PC-9 (cell line): ENCODE measurements at regions not wholly inside any gene's neighbourhood (a gene's known extent, or its start where the extent isn't known, plus 50 kb on each side); places are given as distances from the start of the nearest gene placed in this dataset.

Experiments
- CTCF ChIP-seq: fragments of 200-600 bp; sonication (generic); conservative IDR thresholded peaks from 2 replicates; pipeline ENCODE4 v1.6.1; 2017; ENCODE audit warnings: mixed run types, antibody characterized with exemption, mild to moderate bottlenecking, moderate library complexity
- EZH2 ChIP-seq: fragments of 200-600 bp; sonication (generic); IDR thresholded peaks from 2 replicates; pipeline ENCODE4 v1.8.0; 2017; ENCODE audit warnings: antibody characterized with exemption, low read depth

GRCh38 chr4:180567080-180567479 is 1676.1 kb upstream of the TENM3 start:
- TF ChIP-seq CTCF (no peak), EZH2 (no peak)
